ENCODE measurements at regions not wholly inside any gene's neighbourhood (a gene's known extent, or its start where the extent isn't known, plus 50 kb on each side); places are given as distances from the start of the nearest gene placed in this dataset.
"Not testable (repeated sequence)": the region's sequence is repeated elsewhere in the genome, so short reads cannot be mapped to it uniquely, and the experiment has no call there.

GRCh38 chr17:5897275-5897911 is 172.8 kb upstream of the WSCD1 start:
- intact Hi-C loops (cut with micrococcal nuclease) = no loop called here

GRCh38 chr17:5897981-5898380 is 172.2 kb upstream of the WSCD1 start:
- intact Hi-C loops (cut with micrococcal nuclease) = not testable (repeated sequence)

- intact Hi-C loops (cut with micrococcal nuclease) = no loop called here
Measured at GRCh38 chr17:5898406-5898805, 171.8 kb upstream of the WSCD1 start.

GRCh38 chr17:5899496-5900195 is 170.5 kb upstream of the WSCD1 start:
- intact Hi-C loops (cut with micrococcal nuclease) = no loop called here

GRCh38 chr17:5901731-5902130 is 168.4 kb upstream of the WSCD1 start:
- intact Hi-C loops (cut with micrococcal nuclease) = no loop called here

- intact Hi-C loops (cut with micrococcal nuclease) = no loop called here
Measured at GRCh38 chr17:5902181-5903140, 167.7 kb upstream of the WSCD1 start.

- intact Hi-C loops (cut with micrococcal nuclease) = no loop called here
Measured at GRCh38 chr17:5911919-5912318, 158.3 kb upstream of the WSCD1 start.

GRCh38 chr17:5913032-5913531 is 157.1 kb upstream of the WSCD1 start:
- intact Hi-C loops (cut with micrococcal nuclease) = no loop called here

GRCh38 chr17:5913641-5914040 is 156.5 kb upstream of the WSCD1 start:
- intact Hi-C loops (cut with micrococcal nuclease) = no loop called here

- intact Hi-C loops (cut with micrococcal nuclease) = no loop called here
Measured at GRCh38 chr17:5915337-5915736, 154.8 kb upstream of the WSCD1 start.

- intact Hi-C loops (cut with micrococcal nuclease) = no loop called here
Measured at GRCh38 chr17:5919089-5919488, 151.1 kb upstream of the WSCD1 start.

- intact Hi-C loops (cut with micrococcal nuclease) = no loop called here
Measured at GRCh38 chr17:5921512-5922282, 148.5 kb upstream of the WSCD1 start.

GRCh38 chr17:5922476-5922875 is 147.7 kb upstream of the WSCD1 start:
- intact Hi-C loops (cut with micrococcal nuclease) = no loop called here

GRCh38 chr17:5929721-5930120 is 140.5 kb upstream of the WSCD1 start:
- intact Hi-C loops (cut with micrococcal nuclease) = no loop called here

- intact Hi-C loops (cut with micrococcal nuclease) = not testable (repeated sequence)
Measured at GRCh38 chr17:5930555-5930954, 139.6 kb upstream of the WSCD1 start.

GRCh38 chr17:5931616-5932015 is 138.6 kb upstream of the WSCD1 start:
- intact Hi-C loops (cut with micrococcal nuclease) = no loop called here

- intact Hi-C loops (cut with micrococcal nuclease) = no loop called here
Measured at GRCh38 chr17:5933430-5933829, 136.7 kb upstream of the WSCD1 start.

GRCh38 chr17:5941258-5941657 is 128.9 kb upstream of the WSCD1 start:
- intact Hi-C loops (cut with micrococcal nuclease) = no loop called here

- intact Hi-C loops (cut with micrococcal nuclease) = no loop called here
Measured at GRCh38 chr17:5942687-5943086, 127.5 kb upstream of the WSCD1 start.

GRCh38 chr17:5943232-5943631 is 126.9 kb upstream of the WSCD1 start:
- intact Hi-C loops (cut with micrococcal nuclease) = no loop called here

GRCh38 chr17:5943982-5944381 is 126.2 kb upstream of the WSCD1 start:
- intact Hi-C loops (cut with micrococcal nuclease) = no loop called here
